Neutrophil (primary cell): ENCODE measurements at regions not wholly inside any gene's neighbourhood (a gene's known extent, or its start where the extent isn't known, plus 50 kb on each side); places are given as distances from the start of the nearest gene placed in this dataset.

Experiments
- H3K27ac ChIP-seq: fragments of 200-600 bp; sonication (generic); 2 replicates; pipeline ENCODE4 v1.5.1; 2016; ENCODE audit warnings: mild to moderate bottlenecking, moderate library complexity
- H3K27me3 ChIP-seq: fragments of 200-600 bp; sonication (generic); 2 replicates; pipeline ENCODE4 v1.6.0; 2016; ENCODE audit warnings: mild to moderate bottlenecking
- H3K36me3 ChIP-seq: fragments of 200-600 bp; sonication (generic); 2 replicates; pipeline ENCODE4 v1.5.1; 2017
- H3K4me1 ChIP-seq, 2 experiments: fragments of 200-600 bp in 1 of 2; sonication (generic) in 1 of 2; 1 replicate in 1 of 2; 2 replicates in 1 of 2; pipeline versions ENCODE4 v1.5.1 to v1.6.1; 2013 to 2016; ENCODE audit warnings: low read depth in 1 of 2, low read length in 1 of 2, mild to moderate bottlenecking in 1 of 2, moderate library complexity in 1 of 2; ENCODE audit not compliant: control insufficient read depth in 1 of 2, insufficient read depth in 1 of 2
- H3K4me3 ChIP-seq, 2 experiments: fragments of 200-600 bp in 1 of 2; sonication (generic) in 1 of 2; 1 replicate in 1 of 2; 2 replicates in 1 of 2; pipeline ENCODE4 v1.5.1; 2013 to 2016; ENCODE audit warnings: low read depth in 1 of 2, low read length in 1 of 2, mild to moderate bottlenecking in 1 of 2, moderate library complexity in 1 of 2
- H3K9me3 ChIP-seq: fragments of 200-600 bp; sonication (generic); 2 replicates; pipeline ENCODE4 v1.5.1; 2016
- TF ChIP-seq, protein P1 (sequence below): fragments of 200-600 bp; sonication (generic); IDR thresholded peaks from 2 replicates; pipeline ENCODE4 v1.5.1; 2016; ENCODE audit warnings: antibody characterized with exemption

DNA sequence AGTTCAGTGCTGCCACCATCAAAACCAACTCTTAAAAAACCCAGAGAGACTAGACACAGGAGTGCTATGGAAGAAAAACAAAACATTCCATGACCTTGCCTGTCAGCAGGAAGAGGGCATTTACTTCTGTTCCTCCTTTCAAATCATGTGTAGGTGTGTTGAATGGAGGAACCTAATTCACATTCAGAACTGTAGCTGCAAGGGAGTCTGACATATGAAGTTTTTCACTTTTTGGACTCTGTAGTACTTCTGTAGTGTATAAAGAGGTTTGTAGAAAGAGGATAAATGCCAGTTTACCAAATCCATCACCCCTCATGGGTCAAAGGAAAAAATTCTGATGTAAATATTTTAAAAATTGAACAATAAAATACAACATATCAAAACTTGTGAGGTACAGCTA lies 51.1 kb upstream of the SYPL1 start:
- no peak overlapping the region for H3K4me3 ChIP-seq
- no peaks in the 10 kb centered on the region for H3K36me3 ChIP-seq
- H3K27me3 ChIP-seq = peaks cover 60% of the 10 kb centered on the region
- H3K4me1 ChIP-seq = peaks cover 0 to 8% of the 10 kb centered on the region in 2 experiments
- H3K9me3 ChIP-seq = no peaks in the 10 kb centered on the region
- TF ChIP-seq, protein P1, sequence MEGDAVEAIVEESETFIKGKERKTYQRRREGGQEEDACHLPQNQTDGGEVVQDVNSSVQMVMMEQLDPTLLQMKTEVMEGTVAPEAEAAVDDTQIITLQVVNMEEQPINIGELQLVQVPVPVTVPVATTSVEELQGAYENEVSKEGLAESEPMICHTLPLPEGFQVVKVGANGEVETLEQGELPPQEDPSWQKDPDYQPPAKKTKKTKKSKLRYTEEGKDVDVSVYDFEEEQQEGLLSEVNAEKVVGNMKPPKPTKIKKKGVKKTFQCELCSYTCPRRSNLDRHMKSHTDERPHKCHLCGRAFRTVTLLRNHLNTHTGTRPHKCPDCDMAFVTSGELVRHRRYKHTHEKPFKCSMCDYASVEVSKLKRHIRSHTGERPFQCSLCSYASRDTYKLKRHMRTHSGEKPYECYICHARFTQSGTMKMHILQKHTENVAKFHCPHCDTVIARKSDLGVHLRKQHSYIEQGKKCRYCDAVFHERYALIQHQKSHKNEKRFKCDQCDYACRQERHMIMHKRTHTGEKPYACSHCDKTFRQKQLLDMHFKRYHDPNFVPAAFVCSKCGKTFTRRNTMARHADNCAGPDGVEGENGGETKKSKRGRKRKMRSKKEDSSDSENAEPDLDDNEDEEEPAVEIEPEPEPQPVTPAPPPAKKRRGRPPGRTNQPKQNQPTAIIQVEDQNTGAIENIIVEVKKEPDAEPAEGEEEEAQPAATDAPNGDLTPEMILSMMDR = no peak
- no peak overlapping the region for H3K27ac ChIP-seq
